Kidney (tissue), 13 donors: ENCODE measurements at regions not wholly inside any gene's neighbourhood (a gene's known extent, or its start where the extent isn't known, plus 50 kb on each side); places are given as distances from the start of the nearest gene placed in this dataset.

Experiments
- DNase-seq, 5 donors: peaks; one replicate each; pipeline ENCODE4 v3.0.0-alpha.2; 2013 to 2020
- FAIRE-seq: peaks from 2 replicates; lab custom pipeline; 2012; peaks lifted over from hg19 to GRCh38; lab: Jason Lieb, UNC
- H3K27ac ChIP-seq, 2 donors: one replicate each; pipeline ENCODE4 v1.7.0; 2013; ENCODE audit warnings: low read depth in 2 of 2, low read length in 2 of 2, inconsistent platforms in 1 of 2
- H3K27me3 ChIP-seq: one replicate; pipeline ENCODE4 v1.7.1; 2013; ENCODE audit warnings: low read length, inconsistent platforms; ENCODE audit not compliant: control insufficient read depth, insufficient read depth
- H3K36me3 ChIP-seq, 3 donors: one replicate each; pipeline versions ENCODE4 v1.7.0 to v1.7.1; 2013; ENCODE audit warnings: low read length in 3 of 3, control low read depth in 1 of 3, inconsistent platforms in 1 of 3; ENCODE audit not compliant: insufficient read depth in 3 of 3, control insufficient read depth in 2 of 3
- H3K4me1 ChIP-seq, 3 donors: one replicate each; pipeline versions ENCODE4 v1.7.0 to v1.7.1; 2013; ENCODE audit warnings: low read length in 3 of 3, inconsistent platforms in 1 of 3, low read depth in 1 of 3; ENCODE audit not compliant: control insufficient read depth in 2 of 3, insufficient read depth in 2 of 3
- H3K4me3 ChIP-seq, 3 donors: one replicate each; pipeline versions ENCODE4 v1.7.0 to v1.8.1; 2013; ENCODE audit warnings: low read length in 3 of 3, control low read depth in 1 of 3, inconsistent platforms in 1 of 3
- H3K9ac ChIP-seq, 3 donors: one replicate each; pipeline versions ENCODE4 v1.7.0 to v1.7.1; 2013; ENCODE audit warnings: low read length in 3 of 3, control low read depth in 1 of 3, inconsistent platforms in 1 of 3
- H3K9me3 ChIP-seq, 3 donors: one replicate each; pipeline versions ENCODE4 v1.7.0 to v1.7.1; 2013; ENCODE audit warnings: low read length in 3 of 3, control low read depth in 1 of 3, inconsistent platforms in 1 of 3; ENCODE audit not compliant: control insufficient read depth in 2 of 3, insufficient read depth in 1 of 3
- CTCF ChIP-seq: IDR thresholded peaks from 3 replicates; pipeline ENCODE4 v1.5.1; 2012; ENCODE audit warnings: mild to moderate bottlenecking, moderate library complexity, borderline replicate concordance; ENCODE audit not compliant: insufficient read depth; ENCODE audit errors: extremely low read depth
- intact Hi-C: fragments of 100-400 bp; cut with DNase I; formaldehyde crosslinking; loops from one replicate; pipeline ENCODE4 v1.11.1; 2022
- donor health status: control.
- donor health status: control.
- donor health status: control.
- donor health status: control.
- donor health status: control.
- donor health status: DM: yes; HTN: yes; CAD: no.
- donor health status: Normal renal cell carcinoma (clear cell type).

- Histone ChIP-seq H3K4me3 (no peak overlapping the region), H3K36me3 (no peaks in the 10 kb centered on the region), H3K9ac (no peak overlapping the region), H3K9me3 (no peaks in the 10 kb centered on the region), H3K27ac (no peak overlapping the region), H3K4me1 (no peaks in the 10 kb centered on the region), H3K27me3 (no peaks in the 10 kb centered on the region)
- FAIRE-seq (peak; percentile 91), DNase-seq (peak in 1 of 5 donors; percentile 38)
- TF ChIP-seq CTCF: peak; percentile 46
- intact Hi-C loops: no loop called here
Measured at GRCh38 chr14:22276913-22277816, 311.9 kb downstream of the DAD1 start.

- H3K36me3 ChIP-seq: no peaks in the 10 kb centered on the region
- FAIRE-seq: no peak
- H3K27me3 ChIP-seq: no peaks in the 10 kb centered on the region
- no peak for TF ChIP-seq CTCF
- H3K4me1 ChIP-seq: no peaks in the 10 kb centered on the region
- intact Hi-C loops: no loop called here
- no peaks in the 10 kb centered on the region for H3K9me3 ChIP-seq
- no peak overlapping the region for H3K27ac ChIP-seq
- DNase-seq: no peak
- no peak overlapping the region for H3K4me3 ChIP-seq
- no peak overlapping the region for H3K9ac ChIP-seq
Measured at GRCh38 chr14:22271838-22272799, 316.9 kb downstream of the DAD1 start.

- no peak overlapping the region for H3K9ac ChIP-seq
- no peaks in the 10 kb centered on the region for H3K9me3 ChIP-seq
- no peak for TF ChIP-seq CTCF
- H3K36me3 ChIP-seq: no peaks in the 10 kb centered on the region
- DNase-seq: peak in 1 of 5 donors; percentile 35
- no peak for FAIRE-seq
- no peak overlapping the region for H3K4me3 ChIP-seq
- no peak overlapping the region for H3K27ac ChIP-seq
- H3K27me3 ChIP-seq: no peaks in the 10 kb centered on the region
- no peaks in the 10 kb centered on the region for H3K4me1 ChIP-seq
- intact Hi-C loops: no loop called here
Measured at GRCh38 chr14:22268875-22269274, 320.1 kb downstream of the DAD1 start.
